ENCODE measurements at regions not wholly inside any gene's neighbourhood (a gene's known extent, or its start where the extent isn't known, plus 50 kb on each side); places are given as distances from the start of the nearest gene placed in this dataset.

GRCh38 chr15:45868109-45868691 lies 233.4 kb downstream of the SQOR start:
- H3K4me3 Mint-ChIP-seq (ENCODE audit: unreplicated experiment): no peak overlapping the region
- no peak overlapping the region for H3K27ac Mint-ChIP-seq (ENCODE audit: unreplicated experiment)
- no peak for DNase-seq (ENCODE audit: low read depth)
- H3K9me3 ChIP-seq (ENCODE audit: insufficient read depth, low read depth, low read length): peaks cover 4% of the 10 kb centered on the region
- H3K4me1 Mint-ChIP-seq (ENCODE audit: low read depth, unreplicated experiment): peaks cover 8% of the 10 kb centered on the region
- H3K4me1 ChIP-seq (ENCODE audit: insufficient read depth, low read length): no peaks in the 10 kb centered on the region
- no peak overlapping the region for H3K27ac ChIP-seq (ENCODE audit: low read depth, low read length)
- peaks cover 13% of the 10 kb centered on the region for H3K9me3 Mint-ChIP-seq (ENCODE audit: unreplicated experiment)
- H3K4me2 ChIP-seq (ENCODE audit: low read length): no peak overlapping the region
- no peaks in the 10 kb centered on the region for H3K79me2 ChIP-seq (ENCODE audit: insufficient read depth, low read length)
- no peak overlapping the region for H3K4me3 ChIP-seq (ENCODE audit: insufficient read depth, low read depth, low read length)
- H3K27me3 ChIP-seq (ENCODE audit: insufficient read depth, low read length): no peaks in the 10 kb centered on the region
- no peaks in the 10 kb centered on the region for H3K36me3 Mint-ChIP-seq (ENCODE audit: low read depth, unreplicated experiment)
- H3K9ac ChIP-seq (ENCODE audit: low read length): no peak overlapping the region
- TF ChIP-seq EZH2 (IDR thresholded peaks at IDR 0.05; ENCODE audit: insufficient read depth, low read length): no peak
- TF ChIP-seq CTCF (IDR thresholded peaks at IDR 0.05; ENCODE audit: insufficient read depth, low read depth, low read length): no peak
- no peak overlapping the region for H2AFZ ChIP-seq (ENCODE audit: low read depth, low read length)
- no peaks in the 10 kb centered on the region for H3K36me3 ChIP-seq (ENCODE audit: insufficient read depth, low read length)
- H3K27me3 Mint-ChIP-seq (ENCODE audit: low read depth, unreplicated experiment): no peaks in the 10 kb centered on the region
- FAIRE-seq: no peak
- H4K20me1 ChIP-seq (ENCODE audit: insufficient read depth, low read length): no peaks in the 10 kb centered on the region

- H4K20me1 ChIP-seq (ENCODE audit: insufficient read depth, low read length): no peaks in the 10 kb centered on the region
- Mint-ChIP-seq H3K4me1 (ENCODE audit: low read depth, unreplicated experiment) (peaks cover 6% of the 10 kb centered on the region), H3K27ac (ENCODE audit: unreplicated experiment) (no peak overlapping the region), H3K27me3 (ENCODE audit: low read depth, unreplicated experiment) (no peaks in the 10 kb centered on the region), H3K9me3 (ENCODE audit: unreplicated experiment) (peaks cover 19% of the 10 kb centered on the region), H3K4me3 (ENCODE audit: unreplicated experiment) (no peak overlapping the region), H3K36me3 (ENCODE audit: low read depth, unreplicated experiment) (no peaks in the 10 kb centered on the region)
- H3K4me2 ChIP-seq (ENCODE audit: low read length): no peak overlapping the region
- H3K9ac ChIP-seq (ENCODE audit: low read length): no peak overlapping the region
- DNase-seq (ENCODE audit: low read depth): no peak
- H3K4me3 ChIP-seq (ENCODE audit: insufficient read depth, low read depth, low read length): no peak overlapping the region
- no peaks in the 10 kb centered on the region for H3K79me2 ChIP-seq (ENCODE audit: insufficient read depth, low read length)
- H3K27ac ChIP-seq (ENCODE audit: low read depth, low read length): no peak overlapping the region
- no peaks in the 10 kb centered on the region for H3K27me3 ChIP-seq (ENCODE audit: insufficient read depth, low read length)
- H2AFZ ChIP-seq (ENCODE audit: low read depth, low read length): no peak overlapping the region
- H3K9me3 ChIP-seq (ENCODE audit: insufficient read depth, low read depth, low read length): peaks cover 4% of the 10 kb centered on the region
- H3K36me3 ChIP-seq (ENCODE audit: insufficient read depth, low read length): no peaks in the 10 kb centered on the region
- no peaks in the 10 kb centered on the region for H3K4me1 ChIP-seq (ENCODE audit: insufficient read depth, low read length)
- TF ChIP-seq EZH2 (IDR thresholded peaks at IDR 0.05; ENCODE audit: insufficient read depth, low read length) (no peak), CTCF (IDR thresholded peaks at IDR 0.05; ENCODE audit: insufficient read depth, low read depth, low read length) (no peak)
- FAIRE-seq: no peak
Measured at GRCh38 chr15:45869034-45869668, 234.3 kb downstream of the SQOR start.

Data from astrocyte (in vitro differentiated cells and primary cell).